Peyer's patch (tissue), 4 donors: ENCODE measurements at regions not wholly inside any gene's neighbourhood (a gene's known extent, or its start where the extent isn't known, plus 50 kb on each side); places are given as distances from the start of the nearest gene placed in this dataset.

Experiments
- CTCF ChIP-seq, 6 experiments: fragments of 450-650 bp in 4 of 6; fragments of 200-600 bp in 2 of 6; sonication (generic) in 1 of 6; IDR thresholded peaks; one replicate each; pipeline ENCODE4 v1.5.1; 2017 to 2019; ENCODE audit warnings: antibody characterized with exemption in 6 of 6, mild to moderate bottlenecking in 3 of 6, moderate library complexity in 1 of 6
- POLR2A ChIP-seq, 2 donors: fragments of 450-650 bp; IDR thresholded peaks; one replicate each; pipeline ENCODE4 v1.5.1; 2017; ENCODE audit warnings: antibody characterized with exemption in 2 of 2, mild to moderate bottlenecking in 2 of 2, moderate library complexity in 2 of 2

GRCh38 chr9:136604823-136605525, 57.7 kb upstream of the EGFL7 start:
- TF ChIP-seq CTCF (IDR thresholded peaks at IDR 0.05) (no peak), POLR2A (IDR thresholded peaks at IDR 0.05) (no peak)
